GM18858 (cell line): ENCODE measurements at regions not wholly inside any gene's neighbourhood (a gene's known extent, or its start where the extent isn't known, plus 50 kb on each side); places are given as distances from the start of the nearest gene placed in this dataset.

Experiments
- ATAC-seq: cut with Tn5 transposase; IDR thresholded peaks from one replicate; pipeline ENCODE4 v1.9.1; 2021; ENCODE audit not compliant: unreplicated experiment

DNA sequence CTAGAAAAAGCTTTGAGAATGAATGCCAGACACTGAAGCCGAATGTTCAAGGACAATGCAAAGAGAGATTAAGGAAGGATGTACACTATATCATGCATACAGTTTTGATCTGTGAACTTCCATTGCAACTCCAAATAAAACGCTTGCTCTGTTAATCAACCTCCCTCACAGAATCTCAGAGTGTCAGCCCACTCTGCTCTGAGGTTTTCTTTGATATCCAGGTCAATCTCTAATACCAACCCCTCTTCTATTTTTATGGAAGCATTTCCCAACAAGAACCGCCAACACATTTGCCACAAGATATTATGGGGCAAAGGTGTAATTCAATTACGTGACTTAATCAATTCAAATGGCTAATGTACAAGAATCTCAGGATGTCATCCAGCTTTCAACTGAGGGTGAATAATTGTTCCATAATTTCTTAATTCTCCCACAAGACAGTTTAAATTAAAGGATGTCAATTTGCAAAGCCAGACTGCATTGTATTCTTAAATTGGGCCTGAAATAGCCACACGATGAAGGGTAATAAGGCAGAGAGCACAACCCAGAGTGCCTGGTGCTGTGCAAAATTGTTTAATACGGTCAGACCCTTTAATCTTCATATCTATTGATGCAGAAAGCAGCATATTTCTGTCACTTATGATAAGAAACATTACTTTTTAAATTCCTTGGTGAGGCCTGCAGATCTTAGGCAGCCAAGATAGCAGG lies 459.2 kb upstream of the DAB1 start:
- no peak for ATAC-seq

- no peak for ATAC-seq
Measured at GRCh38 chr1:57882072-57882471, 458.2 kb upstream of the DAB1 start.

DNA sequence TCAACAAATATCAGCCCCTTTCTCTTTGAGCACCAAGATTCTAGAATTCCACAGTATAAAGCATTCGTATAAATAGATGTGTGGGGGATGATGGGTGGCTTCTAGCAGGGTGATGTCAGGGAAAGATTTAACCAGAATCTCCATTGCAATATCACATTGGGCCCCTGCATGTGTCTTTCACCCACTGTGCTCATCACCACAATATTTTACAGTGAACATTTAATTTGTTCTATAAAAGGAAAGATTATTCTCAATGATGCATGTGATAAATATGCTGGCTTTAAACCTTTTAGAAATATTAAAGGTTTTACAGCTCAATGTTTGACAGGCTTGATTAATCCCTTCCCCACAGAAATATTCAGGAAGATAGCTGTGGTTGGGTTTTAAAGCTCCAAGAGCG lies 457.8 kb upstream of the DAB1 start:
- ATAC-seq: no peak

DNA sequence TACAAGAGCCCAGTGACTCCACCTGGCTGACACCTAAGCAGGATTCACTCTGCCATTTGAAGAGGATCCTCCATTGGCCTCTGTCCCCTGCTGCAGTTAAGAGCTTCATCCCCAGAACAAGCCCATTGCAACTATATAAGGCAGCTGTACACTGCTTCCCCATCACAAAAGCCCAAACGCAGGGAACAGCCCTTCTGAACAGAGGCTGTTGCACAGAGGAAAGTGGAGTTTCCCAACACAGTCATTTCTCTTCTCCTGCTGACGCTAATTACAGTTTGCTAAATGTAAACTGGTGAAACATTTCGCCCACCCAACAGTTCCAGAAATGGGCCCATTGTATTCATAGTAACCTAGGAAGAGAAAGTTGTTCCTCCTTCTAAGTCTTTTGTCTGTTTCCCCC lies 455.8 kb upstream of the DAB1 start:
- no peak for ATAC-seq

DNA sequence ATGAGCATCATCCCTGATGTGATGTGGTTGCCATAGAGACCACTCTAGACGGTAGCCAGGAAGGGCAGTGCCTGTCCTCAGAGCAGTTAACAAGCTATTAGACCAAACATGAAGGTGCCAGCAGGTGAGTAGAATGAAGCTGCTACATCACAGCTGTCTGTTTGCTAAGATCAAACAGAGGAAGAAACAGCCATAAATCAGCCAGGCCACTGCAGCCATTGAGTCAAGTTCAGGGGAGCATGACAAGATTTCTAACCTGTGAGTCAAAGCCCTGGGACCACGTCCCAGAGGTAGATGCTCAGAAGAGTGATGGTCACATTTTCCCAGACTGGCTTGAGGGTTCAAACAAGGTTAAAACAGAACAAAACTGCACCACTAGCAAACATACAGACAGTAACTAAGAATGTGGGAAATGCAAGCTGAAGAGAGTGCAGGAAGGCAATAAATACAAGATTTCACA lies 450.6 kb upstream of the DAB1 start:
- ATAC-seq: no peak

DNA sequence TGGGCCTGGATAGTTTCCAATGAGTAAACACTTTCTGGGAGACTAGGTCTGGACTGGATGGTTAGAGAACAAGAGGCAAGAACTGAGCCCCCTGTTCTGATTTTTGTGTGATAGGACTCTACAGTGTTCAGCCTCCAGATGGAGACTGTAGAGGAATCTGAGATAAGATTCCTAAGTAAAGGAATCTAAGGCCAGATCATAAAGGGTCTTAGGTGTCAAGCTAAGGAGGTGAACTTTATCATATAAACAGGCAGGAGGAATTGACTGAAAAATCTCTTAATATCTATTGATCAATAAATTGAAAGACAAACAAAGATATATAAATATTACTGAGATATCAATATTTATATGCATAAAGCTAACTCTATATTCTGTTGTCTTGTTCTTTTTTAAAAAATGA lies 449.1 kb upstream of the DAB1 start:
- ATAC-seq: no peak

GRCh38 chr1:57868908-57869307 lies 445.0 kb upstream of the DAB1 start:
- ATAC-seq: no peak

- ATAC-seq: no peak
Measured at GRCh38 chr1:57868239-57868638, 444.4 kb upstream of the DAB1 start.

- ATAC-seq: no peak
Measured at GRCh38 chr1:57866998-57867397, 443.1 kb upstream of the DAB1 start.

- no peak for ATAC-seq
Measured at GRCh38 chr1:57860931-57861565, 437.2 kb upstream of the DAB1 start.

GRCh38 chr1:57860325-57860724 lies 436.5 kb upstream of the DAB1 start:
- ATAC-seq: no peak

DNA sequence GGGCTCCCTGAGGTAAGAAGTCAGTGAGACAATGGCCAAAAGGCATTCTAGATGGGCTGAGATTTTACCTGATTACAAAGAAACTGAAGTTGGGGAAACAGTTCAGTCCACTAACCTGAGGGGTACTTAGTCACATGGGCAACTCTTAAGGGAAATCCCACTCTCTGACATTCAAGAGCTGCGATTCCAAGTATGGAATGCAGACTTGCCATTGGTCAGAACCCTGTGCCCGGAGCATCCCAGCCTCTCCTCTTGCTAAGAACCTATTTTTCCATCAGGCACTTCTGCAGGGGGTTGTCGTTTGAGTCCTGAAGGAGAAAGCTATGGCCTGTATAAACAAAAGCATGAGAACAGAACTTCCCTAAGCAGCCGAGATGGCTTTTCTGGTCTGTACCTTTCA lies 434.9 kb upstream of the DAB1 start:
- ATAC-seq: no peak

GRCh38 chr1:57857809-57858208 lies 433.9 kb upstream of the DAB1 start:
- ATAC-seq: no peak

- no peak for ATAC-seq
Measured at GRCh38 chr1:57854436-57854835, 430.6 kb upstream of the DAB1 start.

GRCh38 chr1:57850176-57850940 lies 426.5 kb upstream of the DAB1 start:
- no peak for ATAC-seq

DNA sequence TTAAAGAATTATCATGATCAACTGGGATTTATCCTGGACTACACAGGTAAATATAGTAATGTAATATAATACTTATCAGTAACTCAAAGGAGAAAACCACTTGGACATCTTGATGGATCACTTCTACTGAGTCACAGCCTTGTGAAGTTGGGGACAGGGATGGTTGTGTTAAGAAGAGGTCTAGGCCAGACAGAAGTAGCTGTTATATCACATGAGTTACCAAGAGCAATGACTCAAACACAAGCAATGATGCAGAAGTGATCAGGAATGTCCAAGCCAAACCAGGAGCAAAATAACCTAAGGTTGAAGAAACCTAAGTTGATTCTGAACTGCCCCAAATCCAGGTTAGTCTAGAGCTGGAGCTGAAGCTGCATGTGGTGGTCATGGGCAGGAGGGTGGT lies 424.5 kb upstream of the DAB1 start:
- no peak for ATAC-seq

- ATAC-seq: no peak
Measured at GRCh38 chr1:57845041-57845440, 421.2 kb upstream of the DAB1 start.

DNA sequence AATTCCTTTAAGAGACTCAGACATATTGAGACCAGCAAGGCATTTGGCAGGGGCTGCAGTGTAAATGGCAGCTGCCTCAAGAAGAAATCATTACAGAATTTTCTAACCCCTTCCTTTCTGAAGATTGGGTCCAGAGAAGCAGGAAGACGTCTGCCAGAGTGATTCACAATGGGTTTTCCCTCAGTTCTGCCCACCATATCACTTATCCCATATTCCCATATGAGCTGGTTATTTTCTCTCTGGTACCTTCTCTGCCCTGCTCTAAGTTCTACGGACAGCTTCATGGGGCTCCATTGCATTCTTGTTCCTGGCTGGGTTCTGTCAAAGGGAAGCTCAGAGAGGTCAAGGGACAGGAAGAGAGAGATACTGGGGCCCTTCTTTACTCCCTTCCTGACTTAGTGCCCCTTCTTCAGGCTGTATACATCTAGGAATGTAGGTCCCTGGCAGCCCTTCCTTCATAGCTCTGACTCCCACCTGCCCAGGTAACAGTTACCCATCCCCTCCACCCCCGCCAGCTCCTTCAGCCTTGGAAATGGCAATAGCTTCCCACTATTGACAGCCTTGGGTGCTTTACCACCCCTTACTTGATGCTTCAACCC lies 420.6 kb upstream of the DAB1 start:
- no peak for ATAC-seq

GRCh38 chr1:57843760-57844159 lies 419.9 kb upstream of the DAB1 start:
- no peak for ATAC-seq

- ATAC-seq: no peak
Measured at GRCh38 chr1:57839526-57839925, 415.7 kb upstream of the DAB1 start.

DNA sequence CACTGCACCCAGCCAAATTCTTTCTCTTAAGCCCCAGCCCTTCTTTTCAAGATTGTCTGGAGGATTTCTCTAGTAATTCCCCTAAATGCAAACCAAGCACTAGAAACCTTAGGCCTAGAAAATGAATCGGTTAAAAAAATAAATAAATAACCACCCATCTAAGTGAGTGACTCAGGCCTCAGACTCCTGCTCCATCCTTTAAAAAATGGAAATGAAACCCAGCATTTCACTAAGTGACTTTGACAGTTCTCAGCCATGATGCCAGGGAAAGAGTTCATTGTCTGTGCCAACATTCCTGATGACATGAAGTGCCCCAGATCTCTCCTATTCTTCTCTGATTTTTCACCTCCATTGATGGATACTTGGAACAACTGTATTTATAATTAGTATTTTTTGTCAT lies 415.2 kb upstream of the DAB1 start:
- no peak for ATAC-seq

- no peak for ATAC-seq
Measured at GRCh38 chr1:57835620-57836019, 411.8 kb upstream of the DAB1 start.
